Left ventricle myocardium inferior (tissue), 1 donor: ENCODE measurements at regions not wholly inside any gene's neighbourhood (a gene's known extent, or its start where the extent isn't known, plus 50 kb on each side); places are given as distances from the start of the nearest gene placed in this dataset.

ENCODE experiments used
- DNase-seq: peaks from one replicate; pipeline ENCODE4 v3.0.0-alpha.2; 2020
- H3K27ac ChIP-seq: fragments of 200-600 bp; replicated peaks from 2 replicates; pipeline ENCODE4 v1.8.0; 2021
- H3K27me3 ChIP-seq: fragments of 200-600 bp; 2 replicates; pipeline ENCODE4 v1.8.0; 2021; ENCODE audit warnings: low read depth
- H3K36me3 ChIP-seq: fragments of 200-600 bp; 2 replicates; pipeline ENCODE4 v1.8.0; 2021
- H3K4me1 ChIP-seq: fragments of 200-600 bp; 2 replicates; pipeline ENCODE4 v1.8.0; 2021
- H3K4me3 ChIP-seq: fragments of 200-600 bp; 2 replicates; pipeline ENCODE4 v1.8.0; 2021; ENCODE audit warnings: mild to moderate bottlenecking, moderate library complexity
- H3K9me3 ChIP-seq: fragments of 200-600 bp; replicated peaks from 2 replicates; pipeline ENCODE4 v1.8.0; 2021
- intact Hi-C: fragments of 100-400 bp; cut with micrococcal nuclease; formaldehyde crosslinking; loops from one replicate; pipeline ENCODE4 v1.11.0; 2022
- TF ChIP-seq, protein P1 (sequence below): fragments of 200-600 bp; IDR thresholded peaks from 2 replicates; pipeline ENCODE4 v1.8.0; 2021; ENCODE audit warnings: antibody characterized with exemption, mild to moderate bottlenecking, borderline replicate concordance
- donor health status: DM: no; HTN: yes; CAD: no; lungs with severe emphysema.

GRCh38 chr12:115223322-115223721 is 539.3 kb upstream of the TBX3 start:
- Histone ChIP-seq H3K4me3 (no peak overlapping the region), H3K9me3 (no peaks in the 10 kb centered on the region), H3K27ac (no peak overlapping the region), H3K4me1 (peaks cover 20% of the 10 kb centered on the region), H3K36me3 (no peaks in the 10 kb centered on the region), H3K27me3 (no peaks in the 10 kb centered on the region)
- no peak for DNase-seq
- intact Hi-C loops = no loop called here
- TF ChIP-seq, protein P1, sequence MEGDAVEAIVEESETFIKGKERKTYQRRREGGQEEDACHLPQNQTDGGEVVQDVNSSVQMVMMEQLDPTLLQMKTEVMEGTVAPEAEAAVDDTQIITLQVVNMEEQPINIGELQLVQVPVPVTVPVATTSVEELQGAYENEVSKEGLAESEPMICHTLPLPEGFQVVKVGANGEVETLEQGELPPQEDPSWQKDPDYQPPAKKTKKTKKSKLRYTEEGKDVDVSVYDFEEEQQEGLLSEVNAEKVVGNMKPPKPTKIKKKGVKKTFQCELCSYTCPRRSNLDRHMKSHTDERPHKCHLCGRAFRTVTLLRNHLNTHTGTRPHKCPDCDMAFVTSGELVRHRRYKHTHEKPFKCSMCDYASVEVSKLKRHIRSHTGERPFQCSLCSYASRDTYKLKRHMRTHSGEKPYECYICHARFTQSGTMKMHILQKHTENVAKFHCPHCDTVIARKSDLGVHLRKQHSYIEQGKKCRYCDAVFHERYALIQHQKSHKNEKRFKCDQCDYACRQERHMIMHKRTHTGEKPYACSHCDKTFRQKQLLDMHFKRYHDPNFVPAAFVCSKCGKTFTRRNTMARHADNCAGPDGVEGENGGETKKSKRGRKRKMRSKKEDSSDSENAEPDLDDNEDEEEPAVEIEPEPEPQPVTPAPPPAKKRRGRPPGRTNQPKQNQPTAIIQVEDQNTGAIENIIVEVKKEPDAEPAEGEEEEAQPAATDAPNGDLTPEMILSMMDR = no peak

DNA sequence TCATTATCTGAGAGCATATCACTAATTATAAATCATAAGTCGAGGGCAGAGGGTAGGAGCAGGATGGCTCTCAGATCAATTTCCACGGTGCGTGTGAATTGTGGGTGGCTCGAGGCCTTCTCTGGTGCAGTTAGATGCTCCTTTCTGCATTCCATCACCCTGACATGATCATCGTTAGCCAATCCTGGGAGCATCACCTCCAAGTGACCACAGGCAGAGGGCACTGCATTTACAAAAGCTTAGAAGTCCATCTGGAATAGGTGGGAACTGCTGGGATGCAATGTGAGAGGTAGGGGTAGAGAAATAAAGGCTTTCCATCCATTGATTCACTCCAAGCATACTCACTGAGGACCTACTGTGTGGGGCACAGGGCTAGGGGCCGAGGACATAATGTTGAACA is 538.2 kb upstream of the TBX3 start:
- no peaks in the 10 kb centered on the region for H3K36me3 ChIP-seq
- no peaks in the 10 kb centered on the region for H3K27me3 ChIP-seq
- H3K9me3 ChIP-seq = no peaks in the 10 kb centered on the region
- H3K27ac ChIP-seq = no peak overlapping the region
- H3K4me1 ChIP-seq = peaks cover 18% of the 10 kb centered on the region
- TF ChIP-seq, protein P1 = no peak
- DNase-seq = no peak
- no peak overlapping the region for H3K4me3 ChIP-seq
- intact Hi-C loops = no loop called here

- intact Hi-C loops = no loop called here
- Histone ChIP-seq H3K4me1 (peaks cover 14% of the 10 kb centered on the region), H3K4me3 (no peak overlapping the region), H3K27ac (no peak overlapping the region), H3K9me3 (peaks cover 5% of the 10 kb centered on the region), H3K36me3 (no peaks in the 10 kb centered on the region), H3K27me3 (no peaks in the 10 kb centered on the region)
- DNase-seq = no peak
- TF ChIP-seq, protein P1 = no peak
Measured at GRCh38 chr12:115216301-115216700, 532.3 kb upstream of the TBX3 start.

DNA sequence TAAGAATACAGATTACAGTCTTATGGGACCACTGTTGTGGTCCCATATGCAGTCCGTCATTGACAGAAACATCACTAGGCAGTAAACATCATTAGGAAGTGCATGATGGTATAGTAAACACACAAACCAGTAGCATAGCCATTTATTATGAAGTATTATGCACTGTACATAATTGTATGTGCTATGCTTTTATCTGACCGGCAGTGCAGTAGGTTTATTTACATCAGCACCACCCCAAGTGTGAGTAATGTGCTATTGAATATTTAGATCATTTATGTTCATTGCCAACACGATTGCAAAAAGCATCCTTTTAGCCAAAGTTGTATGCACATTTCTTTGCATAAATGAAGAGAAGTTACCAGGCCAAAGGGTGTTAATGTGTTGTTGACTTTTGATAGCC is 531.6 kb upstream of the TBX3 start:
- TF ChIP-seq, protein P1 = no peak
- DNase-seq = no peak
- Histone ChIP-seq H3K4me1 (peaks cover 14% of the 10 kb centered on the region), H3K4me3 (no peak overlapping the region), H3K27me3 (no peaks in the 10 kb centered on the region), H3K9me3 (peaks cover 5% of the 10 kb centered on the region), H3K27ac (no peak overlapping the region), H3K36me3 (no peaks in the 10 kb centered on the region)
- intact Hi-C loops = no loop called here

GRCh38 chr12:115213538-115214016 is 529.6 kb upstream of the TBX3 start:
- Histone ChIP-seq H3K9me3 (peaks cover 5% of the 10 kb centered on the region), H3K36me3 (no peaks in the 10 kb centered on the region), H3K4me3 (no peak overlapping the region), H3K27ac (peak overlapping the region; percentile 60), H3K27me3 (peaks cover 11% of the 10 kb centered on the region), H3K4me1 (peaks cover 14% of the 10 kb centered on the region)
- intact Hi-C loops = no loop called here
- DNase-seq = peak; percentile 31
- TF ChIP-seq, protein P1 = no peak
